ENCODE measurements at regions not wholly inside any gene's neighbourhood (a gene's known extent, or its start where the extent isn't known, plus 50 kb on each side); places are given as distances from the start of the nearest gene placed in this dataset.

GRCh38 chr4:136934601-136935000 lies 597.7 kb downstream of the PCDH18 start:
- no peaks in the 10 kb centered on the region for H3K4me1 ChIP-seq (ENCODE audit: control insufficient read depth, insufficient read depth, low read length)
- no peaks in the 10 kb centered on the region for H3K9me1 ChIP-seq (ENCODE audit: insufficient read depth, low read length)
- intact Hi-C loops (cut with micrococcal nuclease) (no loop called here), in situ Hi-C loops (cut with MboI; ENCODE audit: low sequenced_read_pairs) (no loop called here), dilution Hi-C loops (cut with HindIII; ENCODE audit: low sequenced_read_pairs, unreplicated experiment) (no loop called here)
- H3K4me2 ChIP-seq (ENCODE audit: low read depth, low read length) = no peak overlapping the region
- H2BK15ac ChIP-seq (ENCODE audit: low read depth, low read length) = no peak overlapping the region
- H3K14ac ChIP-seq (replicated peaks; ENCODE audit: low read depth, low read length) = no peak overlapping the region
- no peaks in the 10 kb centered on the region for H3K36me3 ChIP-seq (ENCODE audit: control insufficient read depth, insufficient read depth, low read length)
- no peaks in the 10 kb centered on the region for H3K27me3 ChIP-seq (ENCODE audit: control insufficient read depth, insufficient read depth, low read length)
- H3K56ac ChIP-seq (ENCODE audit: extremely low read depth, insufficient read depth, low read length) = no peak overlapping the region
- H3K4me3 ChIP-seq (ENCODE audit: insufficient read depth, low read depth, low read length) = no peak overlapping the region
- H2AK9ac ChIP-seq (replicated peaks; ENCODE audit: low read depth, low read length, poor library complexity) = no peak overlapping the region
- no peak overlapping the region for H2BK5ac ChIP-seq (ENCODE audit: low read depth, low read length, poor library complexity, severe bottlenecking)
- no peak overlapping the region for H3K4ac ChIP-seq (ENCODE audit: low read depth, low read length)
- H4K91ac ChIP-seq (ENCODE audit: insufficient read depth, low read depth, low read length) = no peak overlapping the region
- H3K23ac ChIP-seq (ENCODE audit: low read depth, low read length) = no peak overlapping the region
- no peaks in the 10 kb centered on the region for H3K79me1 ChIP-seq (ENCODE audit: low read depth in 1 of 2, low read length in 2 of 2)
- DNase-seq = no peak
- H3K18ac ChIP-seq (ENCODE audit: low read depth, low read length) = no peak overlapping the region
- no peak overlapping the region for H3K27ac ChIP-seq (ENCODE audit: insufficient read depth, low read length)
- no peak overlapping the region for H2AFZ ChIP-seq (replicated peaks; ENCODE audit: low read length, poor library complexity)
- no peak overlapping the region for H3K9ac ChIP-seq (ENCODE audit: low read depth, low read length)
- H3K9me3 ChIP-seq (ENCODE audit: control insufficient read depth, insufficient read depth, low read length) = no peaks in the 10 kb centered on the region
- ChIA-PET CTCF (no interaction called here), POLR2A (ENCODE audit: unreplicated experiment) (no interaction called here)
- BruUV-seq (replicated peaks) = no TSS peak
- H2BK120ac ChIP-seq (ENCODE audit: low read depth, low read length) = no peak overlapping the region
- no peak overlapping the region for H2BK20ac ChIP-seq (ENCODE audit: low read depth, low read length)
- no peaks in the 10 kb centered on the region for H4K20me1 ChIP-seq (ENCODE audit: insufficient read depth, low read length)
- no CpG with 5 or more reads among the region's 1 CpG for WGBS, 2 experiments (ENCODE audit: extremely low coverage in 2 of 2, insufficient read length in 1 of 2)
- TF ChIP-seq MAFK (IDR thresholded peaks at IDR 0.05; ENCODE audit: low read depth, low read length) (no peak), USF2 (IDR thresholded peaks at IDR 0.05; ENCODE audit: low read depth, low read length) (no peak), MAZ (IDR thresholded peaks at IDR 0.05; ENCODE audit: borderline replicate concordance, low read depth, low read length) (no peak), RAD21 (IDR thresholded peaks at IDR 0.05; ENCODE audit: low read length) (no peak), RFX5 (IDR thresholded peaks at IDR 0.05; ENCODE audit: low read depth, low read length) (no peak), RCOR1 (IDR thresholded peaks at IDR 0.05; ENCODE audit: insufficient replicate concordance, low read length) (no peak), BHLHE40 (IDR thresholded peaks at IDR 0.05; ENCODE audit: low read depth, low read length) (no peak), NFE2L2 (IDR thresholded peaks at IDR 0.05; ENCODE audit: low read depth, low read length) (no peak), POLR2A (IDR thresholded peaks at IDR 0.05; ENCODE audit: low read depth, low read length) (no peak), FOS (IDR thresholded peaks at IDR 0.05; ENCODE audit: low read depth, low read length) (no peak), SMC3 (IDR thresholded peaks at IDR 0.05; ENCODE audit: low read depth, low read length) (no peak), MXI1 (IDR thresholded peaks at IDR 0.05; ENCODE audit: borderline replicate concordance, low read depth, low read length) (no peak), CHD1 (IDR thresholded peaks at IDR 0.05; ENCODE audit: low read depth, low read length) (no peak), CEBPB (IDR thresholded peaks at IDR 0.05; ENCODE audit: low read depth, low read length) (no peak)
- TF ChIP-seq, protein P1, sequence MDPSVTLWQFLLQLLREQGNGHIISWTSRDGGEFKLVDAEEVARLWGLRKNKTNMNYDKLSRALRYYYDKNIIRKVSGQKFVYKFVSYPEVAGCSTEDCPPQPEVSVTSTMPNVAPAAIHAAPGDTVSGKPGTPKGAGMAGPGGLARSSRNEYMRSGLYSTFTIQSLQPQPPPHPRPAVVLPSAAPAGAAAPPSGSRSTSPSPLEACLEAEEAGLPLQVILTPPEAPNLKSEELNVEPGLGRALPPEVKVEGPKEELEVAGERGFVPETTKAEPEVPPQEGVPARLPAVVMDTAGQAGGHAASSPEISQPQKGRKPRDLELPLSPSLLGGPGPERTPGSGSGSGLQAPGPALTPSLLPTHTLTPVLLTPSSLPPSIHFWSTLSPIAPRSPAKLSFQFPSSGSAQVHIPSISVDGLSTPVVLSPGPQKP (IDR thresholded peaks at IDR 0.05; ENCODE audit: borderline replicate concordance, low read depth, low read length) = no peak
- TF ChIP-seq, protein P2, sequence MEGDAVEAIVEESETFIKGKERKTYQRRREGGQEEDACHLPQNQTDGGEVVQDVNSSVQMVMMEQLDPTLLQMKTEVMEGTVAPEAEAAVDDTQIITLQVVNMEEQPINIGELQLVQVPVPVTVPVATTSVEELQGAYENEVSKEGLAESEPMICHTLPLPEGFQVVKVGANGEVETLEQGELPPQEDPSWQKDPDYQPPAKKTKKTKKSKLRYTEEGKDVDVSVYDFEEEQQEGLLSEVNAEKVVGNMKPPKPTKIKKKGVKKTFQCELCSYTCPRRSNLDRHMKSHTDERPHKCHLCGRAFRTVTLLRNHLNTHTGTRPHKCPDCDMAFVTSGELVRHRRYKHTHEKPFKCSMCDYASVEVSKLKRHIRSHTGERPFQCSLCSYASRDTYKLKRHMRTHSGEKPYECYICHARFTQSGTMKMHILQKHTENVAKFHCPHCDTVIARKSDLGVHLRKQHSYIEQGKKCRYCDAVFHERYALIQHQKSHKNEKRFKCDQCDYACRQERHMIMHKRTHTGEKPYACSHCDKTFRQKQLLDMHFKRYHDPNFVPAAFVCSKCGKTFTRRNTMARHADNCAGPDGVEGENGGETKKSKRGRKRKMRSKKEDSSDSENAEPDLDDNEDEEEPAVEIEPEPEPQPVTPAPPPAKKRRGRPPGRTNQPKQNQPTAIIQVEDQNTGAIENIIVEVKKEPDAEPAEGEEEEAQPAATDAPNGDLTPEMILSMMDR (conservative IDR thresholded peaks at IDR 0.05; ENCODE audit: low read depth, low read length) = no peak
- no peak overlapping the region for H4K8ac ChIP-seq (ENCODE audit: low read depth in 2 of 2, low read length in 2 of 2)
- H2AK5ac ChIP-seq (ENCODE audit: low read depth, low read length) = no peak overlapping the region
- no peak for ATAC-seq (ENCODE audit: low read depth)
- no peak overlapping the region for H4K5ac ChIP-seq (ENCODE audit: low read depth, low read length)

All from IMR-90 (cell line).